Muscle layer of colon (tissue), 2 donors: ENCODE measurements at regions not wholly inside any gene's neighbourhood (a gene's known extent, or its start where the extent isn't known, plus 50 kb on each side); places are given as distances from the start of the nearest gene placed in this dataset.

Experiments used
- H3K27ac ChIP-seq: one replicate; pipeline ENCODE4 v1.7.0; 2013; ENCODE audit warnings: low read depth, mild to moderate bottlenecking, low read length, moderate library complexity
- H3K27me3 ChIP-seq, 2 donors: one replicate each; pipeline ENCODE4 v1.7.0; 2013; ENCODE audit warnings: low read length in 2 of 2, mild to moderate bottlenecking in 2 of 2; ENCODE audit not compliant: insufficient read depth in 2 of 2, control insufficient read depth in 1 of 2
- H3K36me3 ChIP-seq: one replicate; pipeline ENCODE4 v1.7.0; 2013; ENCODE audit warnings: mild to moderate bottlenecking, low read length; ENCODE audit not compliant: insufficient read depth
- H3K4me1 ChIP-seq: one replicate; pipeline ENCODE4 v1.7.0; 2013; ENCODE audit warnings: mild to moderate bottlenecking, low read length; ENCODE audit not compliant: insufficient read depth
- H3K4me3 ChIP-seq, 2 donors: one replicate each; pipeline ENCODE4 v1.7.0; 2013; ENCODE audit warnings: low read length in 2 of 2, low read depth in 1 of 2, mild to moderate bottlenecking in 1 of 2, moderate library complexity in 1 of 2
- H3K9ac ChIP-seq: one replicate; pipeline ENCODE4 v1.7.0; 2013; ENCODE audit warnings: low read length
- H3K9me3 ChIP-seq: one replicate; pipeline ENCODE4 v1.7.0; 2013; ENCODE audit warnings: mild to moderate bottlenecking, low read length
- donor health status: abdominal sarcoma.
- donor health status: Adenocarcinoma of cecum.

DNA sequence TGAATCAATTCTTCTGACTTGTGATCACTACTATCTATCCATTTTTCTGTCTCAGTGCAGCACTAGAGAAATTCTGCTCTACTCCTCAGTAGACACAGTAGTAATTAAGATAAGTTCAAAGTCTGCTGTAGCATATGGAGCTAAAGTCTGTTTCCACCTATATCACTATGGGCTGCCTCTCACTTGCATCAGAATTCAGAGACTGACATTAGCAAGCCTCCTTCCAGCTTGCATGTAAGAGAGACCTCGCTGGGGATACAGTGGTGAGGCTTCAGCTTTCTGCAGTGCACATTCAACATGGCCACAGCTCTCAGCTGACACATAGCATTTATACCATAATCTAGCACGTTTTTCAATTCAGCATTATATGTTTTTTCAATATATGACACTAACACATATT lies 217.0 kb downstream of the PLOD2 start:
- Histone ChIP-seq H3K36me3 (no peaks in the 10 kb centered on the region), H3K4me3 (no peak overlapping the region), H3K4me1 (no peaks in the 10 kb centered on the region), H3K27ac (no peak overlapping the region), H3K9ac (no peak overlapping the region), H3K9me3 (no peaks in the 10 kb centered on the region), H3K27me3 (no peaks in the 10 kb centered on the region)

DNA sequence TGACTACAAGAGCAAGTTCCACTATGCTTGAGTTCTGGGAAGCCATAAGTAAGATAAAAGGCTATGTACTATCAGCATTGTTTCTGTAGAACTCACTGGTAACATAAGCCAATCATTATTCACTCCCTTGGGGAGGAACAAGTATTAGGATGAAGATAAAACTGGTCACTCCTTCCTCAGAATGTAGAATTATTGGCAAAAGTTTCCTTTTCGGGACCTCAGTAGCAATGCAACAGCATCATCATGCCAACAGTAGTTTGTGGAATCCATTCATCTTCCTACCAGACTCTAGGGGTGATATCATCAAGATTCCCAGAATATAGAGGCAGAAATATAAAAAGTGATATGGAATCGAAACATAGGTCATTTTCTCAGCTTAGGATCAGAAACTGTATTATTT lies 209.5 kb downstream of the PLOD2 start:
- Histone ChIP-seq H3K27me3 (no peaks in the 10 kb centered on the region), H3K9ac (no peak overlapping the region), H3K9me3 (no peaks in the 10 kb centered on the region)

DNA sequence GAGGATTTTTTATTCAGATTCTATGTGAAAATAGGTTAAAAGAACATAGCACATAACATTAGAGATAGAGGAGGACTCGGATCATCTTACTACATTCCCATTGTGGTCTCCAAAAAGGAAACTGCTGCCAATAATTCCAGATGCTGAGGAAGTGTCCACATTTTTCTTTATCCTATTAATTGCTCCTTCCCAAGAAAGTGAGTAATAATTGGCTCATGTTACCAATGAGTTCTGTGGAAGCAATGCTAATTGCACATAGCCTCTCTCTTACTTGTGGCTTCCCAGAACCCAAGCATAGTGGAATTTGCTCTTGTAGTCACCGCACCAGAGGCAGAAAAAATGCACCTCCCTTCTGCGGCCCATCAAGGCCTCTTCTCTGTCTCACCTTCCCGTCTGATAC lies 208.4 kb downstream of the PLOD2 start:
- no peaks in the 10 kb centered on the region for H3K27me3 ChIP-seq
- no peaks in the 10 kb centered on the region for H3K36me3 ChIP-seq
- no peaks in the 10 kb centered on the region for H3K9me3 ChIP-seq
- H3K4me3 ChIP-seq, result no peak overlapping the region
- H3K9ac ChIP-seq, result no peak overlapping the region
- H3K4me1 ChIP-seq, result no peaks in the 10 kb centered on the region
- H3K27ac ChIP-seq, result no peak overlapping the region

More for the DNA sequence above, 209.5 kb downstream of the PLOD2 start:
- no peak overlapping the region for H3K4me3 ChIP-seq
- no peak overlapping the region for H3K27ac ChIP-seq
- H3K4me1 ChIP-seq, result no peaks in the 10 kb centered on the region
- no peaks in the 10 kb centered on the region for H3K36me3 ChIP-seq

DNA sequence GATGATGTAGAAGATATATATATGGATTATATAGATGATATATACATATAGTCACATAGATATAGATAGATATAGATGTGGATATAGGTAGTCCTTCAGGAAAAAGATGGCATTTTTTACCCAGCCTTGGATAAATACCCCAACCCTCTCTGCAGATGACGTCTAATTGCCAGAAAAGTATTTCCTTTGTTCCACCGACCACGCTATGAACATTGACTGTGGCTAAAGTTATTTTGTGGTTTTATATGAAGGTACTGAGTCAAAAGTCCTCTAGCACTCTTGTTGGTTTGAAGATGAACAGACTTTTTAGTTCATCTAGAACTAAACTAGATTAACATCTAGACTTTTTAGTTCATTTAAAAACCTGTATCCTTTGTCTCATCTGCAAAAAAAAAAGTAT lies 207.7 kb downstream of the PLOD2 start:
- no peak overlapping the region for H3K4me3 ChIP-seq
- no peaks in the 10 kb centered on the region for H3K27me3 ChIP-seq
- H3K27ac ChIP-seq, result no peak overlapping the region
- no peak overlapping the region for H3K9ac ChIP-seq
- H3K4me1 ChIP-seq, result no peaks in the 10 kb centered on the region
- H3K36me3 ChIP-seq, result no peaks in the 10 kb centered on the region
- H3K9me3 ChIP-seq, result no peaks in the 10 kb centered on the region

DNA sequence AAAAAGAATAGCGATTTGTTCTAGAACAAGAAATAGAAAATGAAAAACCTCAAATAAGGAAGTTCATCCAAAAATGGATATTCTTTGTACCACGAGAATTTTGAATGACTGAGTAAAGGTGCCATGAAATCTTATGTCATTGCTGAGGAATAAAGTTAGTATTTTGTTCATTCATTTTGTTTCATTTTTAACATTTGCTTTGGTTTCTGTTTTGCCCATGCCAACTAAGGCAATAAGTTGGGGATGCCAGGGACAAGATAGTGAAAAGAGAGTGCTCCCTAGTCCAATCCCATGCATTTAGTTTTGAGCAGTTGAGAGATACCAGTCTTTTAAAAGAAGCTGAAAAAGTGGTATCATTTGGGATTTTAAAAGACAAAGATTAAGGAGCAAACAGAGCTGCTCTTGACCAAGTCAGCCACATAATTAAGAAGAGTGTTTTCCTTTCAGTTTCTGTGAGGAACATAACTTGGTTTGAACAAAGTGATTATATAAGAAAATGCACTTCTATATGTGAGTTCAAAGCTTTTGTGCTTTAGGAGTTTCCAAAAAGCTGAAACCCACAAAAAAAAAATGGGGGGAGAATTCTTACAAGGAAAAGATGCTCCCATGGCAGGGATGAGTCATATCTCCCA lies 201.4 kb downstream of the PLOD2 start:
- Histone ChIP-seq H3K27me3 (no peaks in the 10 kb centered on the region), H3K9ac (no peak overlapping the region), H3K9me3 (no peaks in the 10 kb centered on the region), H3K36me3 (no peaks in the 10 kb centered on the region), H3K4me3 (no peak overlapping the region), H3K4me1 (no peaks in the 10 kb centered on the region), H3K27ac (no peak overlapping the region)

DNA sequence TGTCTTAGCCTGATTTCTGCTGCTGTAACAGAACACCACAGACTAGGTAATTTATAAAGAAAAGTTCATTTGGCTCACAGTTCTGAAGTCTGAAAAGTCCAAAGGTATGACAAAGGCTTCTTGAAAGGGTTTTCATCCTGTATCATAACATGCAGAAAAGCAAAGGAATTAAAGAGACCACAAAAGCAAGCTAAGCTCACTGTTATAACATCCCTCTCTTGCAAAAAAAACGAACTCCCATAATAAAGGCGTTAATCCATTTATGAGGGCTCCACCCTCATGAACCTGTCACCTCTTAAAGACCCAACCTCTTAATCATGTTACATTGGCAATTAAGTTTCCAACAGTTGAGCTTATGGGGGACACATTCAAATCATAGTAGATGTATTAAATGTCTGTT lies 197.9 kb downstream of the PLOD2 start:
- no peak overlapping the region for H3K4me3 ChIP-seq
- H3K9me3 ChIP-seq, result no peaks in the 10 kb centered on the region
- H3K27me3 ChIP-seq, result no peaks in the 10 kb centered on the region
- H3K36me3 ChIP-seq, result no peaks in the 10 kb centered on the region
- no peaks in the 10 kb centered on the region for H3K4me1 ChIP-seq
- no peak overlapping the region for H3K27ac ChIP-seq
- H3K9ac ChIP-seq, result no peak overlapping the region

DNA sequence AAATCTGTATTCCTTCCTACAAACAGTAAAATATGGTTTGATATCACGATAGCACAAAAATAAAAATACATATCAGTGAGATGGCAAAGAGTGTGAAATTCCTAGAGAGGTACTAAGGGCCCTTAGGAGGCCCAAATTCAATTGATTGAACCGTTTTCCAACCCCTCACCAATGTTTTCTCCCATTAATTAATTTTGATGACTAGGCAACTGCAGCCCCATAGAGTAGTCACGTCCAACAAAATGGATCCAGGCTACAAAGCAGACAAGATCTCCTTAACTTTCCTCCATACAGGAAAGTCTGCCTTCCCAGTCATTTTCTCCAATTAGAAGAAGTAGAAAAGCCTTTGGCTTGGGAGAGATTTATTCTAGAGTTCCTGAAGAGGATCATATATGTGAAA lies 193.9 kb downstream of the PLOD2 start:
- Histone ChIP-seq H3K9me3 (no peaks in the 10 kb centered on the region), H3K4me3 (no peak overlapping the region), H3K9ac (no peak overlapping the region), H3K27me3 (no peaks in the 10 kb centered on the region), H3K36me3 (no peaks in the 10 kb centered on the region), H3K4me1 (no peaks in the 10 kb centered on the region), H3K27ac (no peak overlapping the region)

DNA sequence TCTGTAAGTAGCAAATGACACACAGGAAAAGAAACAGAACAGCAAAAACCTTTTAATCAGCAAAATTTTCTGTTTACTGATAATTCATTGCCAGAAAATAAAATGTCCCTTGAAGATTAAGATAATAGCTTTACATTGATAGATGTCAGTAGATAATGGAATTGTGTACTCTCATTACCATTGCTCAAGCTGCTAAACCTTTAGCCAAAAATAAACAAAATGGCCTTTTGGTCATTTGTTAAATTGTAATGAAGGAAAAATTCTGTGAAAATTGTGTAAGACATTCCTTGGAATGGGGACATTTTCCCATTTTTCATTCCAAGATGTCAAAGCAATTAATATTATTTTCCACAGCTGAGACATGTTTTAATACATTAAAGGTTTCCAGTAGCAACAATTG lies 189.8 kb downstream of the PLOD2 start:
- Histone ChIP-seq H3K36me3 (no peaks in the 10 kb centered on the region), H3K9ac (no peak overlapping the region), H3K4me3 (no peak overlapping the region), H3K9me3 (no peaks in the 10 kb centered on the region), H3K27me3 (no peaks in the 10 kb centered on the region), H3K27ac (no peak overlapping the region), H3K4me1 (no peaks in the 10 kb centered on the region)

DNA sequence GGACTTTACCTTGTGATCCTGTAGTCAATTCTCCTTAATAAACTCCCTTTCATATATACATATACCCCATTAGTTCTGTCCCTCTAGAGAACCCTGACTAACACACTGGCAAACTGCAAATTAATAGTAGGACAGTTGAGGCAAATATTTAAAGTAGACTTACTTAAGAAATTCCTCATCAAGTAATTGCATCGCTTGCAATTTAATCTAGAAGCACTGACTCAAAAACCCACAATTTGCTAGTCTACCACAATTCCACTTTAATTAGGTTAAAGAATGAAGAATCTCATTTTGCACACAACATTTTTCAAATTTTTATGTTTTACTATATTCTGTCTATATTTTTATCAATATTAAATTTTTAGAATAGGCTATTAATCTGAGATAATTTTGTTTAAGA lies 188.1 kb downstream of the PLOD2 start:
- Histone ChIP-seq H3K4me3 (no peak overlapping the region), H3K4me1 (no peaks in the 10 kb centered on the region), H3K27ac (no peak overlapping the region), H3K9ac (no peak overlapping the region), H3K9me3 (no peaks in the 10 kb centered on the region), H3K27me3 (no peaks in the 10 kb centered on the region), H3K36me3 (no peaks in the 10 kb centered on the region)

DNA sequence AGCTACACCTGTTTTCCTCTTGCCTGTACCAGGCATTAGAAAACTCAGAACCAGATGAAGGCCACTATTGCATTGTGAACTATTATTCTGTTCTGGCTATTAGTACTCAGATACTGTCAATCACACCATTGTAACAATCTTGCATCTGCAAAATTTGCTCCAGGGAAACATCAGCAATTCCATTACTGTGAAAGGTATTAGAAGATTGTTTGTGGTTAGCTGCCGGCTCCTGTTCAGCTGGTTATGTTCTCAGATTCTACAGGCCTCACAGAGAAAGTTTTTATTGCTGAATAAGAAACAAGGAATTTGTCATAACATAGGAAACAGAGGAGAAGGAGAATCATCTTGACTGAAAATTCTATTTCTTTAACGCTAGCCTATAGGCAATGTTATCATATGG lies 179.9 kb downstream of the PLOD2 start:
- Histone ChIP-seq H3K36me3 (no peaks in the 10 kb centered on the region), H3K4me3 (no peak overlapping the region), H3K4me1 (no peaks in the 10 kb centered on the region), H3K9ac (no peak overlapping the region), H3K9me3 (no peaks in the 10 kb centered on the region), H3K27ac (no peak overlapping the region), H3K27me3 (no peaks in the 10 kb centered on the region)

DNA sequence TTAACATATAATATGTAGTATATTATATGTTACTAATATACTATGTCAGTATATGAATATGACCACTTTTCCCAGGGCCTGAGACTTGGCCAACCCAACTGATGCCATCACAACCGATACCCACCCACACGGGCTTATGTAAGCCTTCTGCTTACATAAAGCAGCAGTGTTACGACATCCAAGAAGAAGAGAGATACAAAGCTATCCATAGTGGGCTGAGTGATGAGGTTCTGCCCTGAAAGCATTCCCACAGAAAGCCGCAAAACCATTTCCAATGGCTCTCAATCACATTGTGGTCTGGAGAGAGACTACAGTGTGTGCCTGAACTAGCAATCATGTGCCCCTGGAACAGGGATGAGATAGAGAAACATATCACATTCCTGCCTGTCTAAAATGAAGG lies 177.9 kb downstream of the PLOD2 start:
- H3K9me3 ChIP-seq, result no peaks in the 10 kb centered on the region
- no peaks in the 10 kb centered on the region for H3K4me1 ChIP-seq
- no peaks in the 10 kb centered on the region for H3K27me3 ChIP-seq
- H3K27ac ChIP-seq, result no peak overlapping the region
- no peaks in the 10 kb centered on the region for H3K36me3 ChIP-seq
- H3K4me3 ChIP-seq, result no peak overlapping the region
- H3K9ac ChIP-seq, result no peak overlapping the region
